ENCODE measurements at regions not wholly inside any gene's neighbourhood (a gene's known extent, or its start where the extent isn't known, plus 50 kb on each side); places are given as distances from the start of the nearest gene placed in this dataset.
A peak's percentile ranks its signal among the peaks of the same experiment; 100 is the strongest.

GRCh38 chr1:222918801-222919477 is 104.1 kb downstream of the DISP1 start:
- no peak for DNase-seq
- peaks cover 6% of the 10 kb centered on the region for H3K36me3 ChIP-seq
- no peaks in the 10 kb centered on the region for H3K27me3 ChIP-seq (ENCODE audit: low read depth)
- peaks cover 12% of the 10 kb centered on the region for H3K9me3 ChIP-seq (replicated peaks)
- peaks cover 23% of the 10 kb centered on the region for H3K4me1 ChIP-seq
- no peak for TF ChIP-seq CTCF (IDR thresholded peaks at IDR 0.05; ENCODE audit: borderline replicate concordance)
- no peak overlapping the region for H3K27ac ChIP-seq (replicated peaks)
- intact Hi-C loops (cut with micrococcal nuclease): no loop called here
- H3K4me3 ChIP-seq: no peak overlapping the region

GRCh38 chr1:222919478-222919865 is 104.6 kb downstream of the DISP1 start:
- no peak for TF ChIP-seq CTCF (IDR thresholded peaks at IDR 0.05; ENCODE audit: borderline replicate concordance)
- Histone ChIP-seq H3K27ac (replicated peaks) (no peak overlapping the region), H3K27me3 (ENCODE audit: low read depth) (no peaks in the 10 kb centered on the region), H3K4me3 (no peak overlapping the region), H3K36me3 (peaks cover 6% of the 10 kb centered on the region), H3K9me3 (replicated peaks) (peaks cover 12% of the 10 kb centered on the region), H3K4me1 (peaks cover 29% of the 10 kb centered on the region)
- intact Hi-C loops (cut with micrococcal nuclease): no loop called here
- DNase-seq: no peak

GRCh38 chr1:222920169-222920568 is 105.3 kb downstream of the DISP1 start:
- no peak overlapping the region for H3K27ac ChIP-seq (replicated peaks)
- TF ChIP-seq CTCF (IDR thresholded peaks at IDR 0.05; ENCODE audit: borderline replicate concordance): no peak
- peaks cover 31% of the 10 kb centered on the region for H3K4me1 ChIP-seq
- H3K4me3 ChIP-seq: no peak overlapping the region
- DNase-seq: no peak
- H3K27me3 ChIP-seq (ENCODE audit: low read depth): no peaks in the 10 kb centered on the region
- H3K36me3 ChIP-seq: peaks cover 6% of the 10 kb centered on the region
- H3K9me3 ChIP-seq (replicated peaks): peaks cover 12% of the 10 kb centered on the region
- intact Hi-C loops (cut with micrococcal nuclease): no loop called here

GRCh38 chr1:222921945-222922344 is 107.1 kb downstream of the DISP1 start:
- DNase-seq: no peak
- Histone ChIP-seq H3K27me3 (ENCODE audit: low read depth) (no peaks in the 10 kb centered on the region), H3K4me1 (peaks cover 24% of the 10 kb centered on the region), H3K9me3 (replicated peaks) (peaks cover 8% of the 10 kb centered on the region), H3K36me3 (peaks cover 4% of the 10 kb centered on the region), H3K27ac (replicated peaks) (no peak overlapping the region), H3K4me3 (no peak overlapping the region)
- intact Hi-C loops (cut with micrococcal nuclease): no loop called here
- no peak for TF ChIP-seq CTCF (IDR thresholded peaks at IDR 0.05; ENCODE audit: borderline replicate concordance)

GRCh38 chr1:222923506-222923905 is 108.7 kb downstream of the DISP1 start:
- TF ChIP-seq CTCF (IDR thresholded peaks at IDR 0.05; ENCODE audit: borderline replicate concordance): no peak
- peak overlapping the region; percentile 40 for H3K27ac ChIP-seq (replicated peaks)
- intact Hi-C loops (cut with micrococcal nuclease): no loop called here
- H3K36me3 ChIP-seq: no peaks in the 10 kb centered on the region
- no peak for DNase-seq
- H3K4me1 ChIP-seq: peaks cover 36% of the 10 kb centered on the region
- no peaks in the 10 kb centered on the region for H3K27me3 ChIP-seq (ENCODE audit: low read depth)
- no peak overlapping the region for H3K4me3 ChIP-seq
- no peaks in the 10 kb centered on the region for H3K9me3 ChIP-seq (replicated peaks)
